B cell (primary cell): ENCODE measurements at regions not wholly inside any gene's neighbourhood (a gene's known extent, or its start where the extent isn't known, plus 50 kb on each side); places are given as distances from the start of the nearest gene placed in this dataset.

ENCODE experiments used
- CTCF ChIP-seq: fragments of 200-600 bp; IDR thresholded peaks from one replicate; pipeline ENCODE4 v1.8.0; 2022; ENCODE audit warnings: antibody characterized with exemption, mild to moderate bottlenecking
- EZH2 ChIP-seq: IDR thresholded peaks from 2 replicates; pipeline ENCODE4 v1.6.1; 2012; ENCODE audit warnings: borderline replicate concordance, low read depth, mild to moderate bottlenecking, moderate library complexity, low read length; ENCODE audit not compliant: insufficient read depth, poor library complexity, severe bottlenecking

GRCh38 chr6:77362055-77362454 is 101.2 kb downstream of the HTR1B start:
- TF ChIP-seq CTCF, result no peak
- no peak for TF ChIP-seq EZH2
